Karpas-422 (cell line): ENCODE measurements at regions not wholly inside any gene's neighbourhood (a gene's known extent, or its start where the extent isn't known, plus 50 kb on each side); places are given as distances from the start of the nearest gene placed in this dataset.

Source experiments
- DNase-seq: peaks from one replicate; pipeline ENCODE4 v3.0.0-alpha.2; 2015
- H2AFZ ChIP-seq: fragments of 200-600 bp; sonication (generic); 2 replicates; pipeline ENCODE4 v1.6.1; 2014; ENCODE audit warnings: antibody characterized with exemption, low read length, mixed read lengths
- H3K27ac ChIP-seq: fragments of 200-600 bp; sonication (generic); 2 replicates; pipeline ENCODE4 v1.5.1; 2014; ENCODE audit warnings: mild to moderate bottlenecking, low read length, moderate library complexity
- H3K27me3 ChIP-seq: fragments of 200-600 bp; sonication (generic); 2 replicates; pipeline ENCODE4 v1.6.1; 2014; ENCODE audit warnings: low read length, mixed read lengths
- H3K36me3 ChIP-seq: fragments of 200-600 bp; sonication (generic); 2 replicates; pipeline ENCODE4 v1.6.1; 2014; ENCODE audit warnings: low read length, mixed read lengths; ENCODE audit not compliant: insufficient read depth
- H3K4me1 ChIP-seq: fragments of 200-600 bp; sonication (generic); 2 replicates; pipeline ENCODE4 v1.6.1; 2014; ENCODE audit warnings: mild to moderate bottlenecking, low read length, mixed read lengths
- H3K4me2 ChIP-seq: fragments of 200-600 bp; sonication (generic); 2 replicates; pipeline ENCODE4 v1.6.1; 2014; ENCODE audit warnings: low read length, low read depth, mild to moderate bottlenecking; ENCODE audit not compliant: poor library complexity, severe bottlenecking
- H3K4me3 ChIP-seq: fragments of 200-600 bp; sonication (generic); 2 replicates; pipeline ENCODE4 v1.5.1; 2014; ENCODE audit warnings: mild to moderate bottlenecking, antibody characterized with exemption, low read length, mixed read lengths
- H3K79me2 ChIP-seq: fragments of 200-600 bp; sonication (generic); 2 replicates; pipeline ENCODE4 v1.6.1; 2014; ENCODE audit warnings: mild to moderate bottlenecking, low read length, mixed read lengths
- H3K9ac ChIP-seq: fragments of 200-600 bp; sonication (generic); 2 replicates; pipeline ENCODE4 v1.6.0; 2014; ENCODE audit warnings: low read length
- H3K9me2 ChIP-seq: fragments of 200-600 bp; sonication (generic), shearing (Covaris generic); replicated peaks from 2 replicates; pipeline ENCODE4 v1.6.0; 2014; ENCODE audit warnings: mild to moderate bottlenecking, low read length, moderate library complexity; ENCODE audit not compliant: insufficient read depth
- H3K9me3 ChIP-seq: fragments of 300-700, 200-600 bp; sonication (generic); 2 replicates; pipeline ENCODE4 v1.6.1; 2014; ENCODE audit warnings: low read length, mixed read lengths
- H4K20me1 ChIP-seq: fragments of 200-600 bp; sonication (generic); 2 replicates; pipeline ENCODE4 v1.6.1; 2014; ENCODE audit warnings: mild to moderate bottlenecking, antibody characterized with exemption, low read length, low read depth; ENCODE audit not compliant: insufficient read depth

- H3K9ac ChIP-seq: no peak overlapping the region
- no peak overlapping the region for H3K4me3 ChIP-seq
- H2AFZ ChIP-seq: no peak overlapping the region
- DNase-seq: no peak
- no peaks in the 10 kb centered on the region for H3K9me3 ChIP-seq
- no peaks in the 10 kb centered on the region for H3K79me2 ChIP-seq
- H4K20me1 ChIP-seq: no peaks in the 10 kb centered on the region
- no peaks in the 10 kb centered on the region for H3K4me1 ChIP-seq
- H3K27ac ChIP-seq: no peak overlapping the region
- H3K9me2 ChIP-seq: no peaks in the 10 kb centered on the region
- no peak overlapping the region for H3K4me2 ChIP-seq
- H3K27me3 ChIP-seq: no peaks in the 10 kb centered on the region
- no peaks in the 10 kb centered on the region for H3K36me3 ChIP-seq
Observed at GRCh38 chr20:40806929-40807820, 118.1 kb upstream of the MAFB start.

GRCh38 chr20:40807821-40808170 lies 118.8 kb upstream of the MAFB start:
- no peaks in the 10 kb centered on the region for H4K20me1 ChIP-seq
- H3K27me3 ChIP-seq: no peaks in the 10 kb centered on the region
- H3K36me3 ChIP-seq: no peaks in the 10 kb centered on the region
- no peak for DNase-seq
- H3K4me1 ChIP-seq: no peaks in the 10 kb centered on the region
- no peaks in the 10 kb centered on the region for H3K79me2 ChIP-seq
- no peaks in the 10 kb centered on the region for H3K9me2 ChIP-seq
- H3K4me3 ChIP-seq: no peak overlapping the region
- H3K9me3 ChIP-seq: no peaks in the 10 kb centered on the region
- H3K4me2 ChIP-seq: no peak overlapping the region
- H3K9ac ChIP-seq: no peak overlapping the region
- no peak overlapping the region for H3K27ac ChIP-seq
- no peak overlapping the region for H2AFZ ChIP-seq

GRCh38 chr20:40808936-40809335 lies 119.9 kb upstream of the MAFB start:
- no peaks in the 10 kb centered on the region for H3K36me3 ChIP-seq
- H3K9ac ChIP-seq: no peak overlapping the region
- H4K20me1 ChIP-seq: no peaks in the 10 kb centered on the region
- H3K4me3 ChIP-seq: no peak overlapping the region
- H3K9me3 ChIP-seq: no peaks in the 10 kb centered on the region
- no peaks in the 10 kb centered on the region for H3K4me1 ChIP-seq
- no peaks in the 10 kb centered on the region for H3K79me2 ChIP-seq
- no peak overlapping the region for H2AFZ ChIP-seq
- no peak overlapping the region for H3K27ac ChIP-seq
- H3K4me2 ChIP-seq: no peak overlapping the region
- H3K9me2 ChIP-seq: no peaks in the 10 kb centered on the region
- DNase-seq: no peak
- H3K27me3 ChIP-seq: no peaks in the 10 kb centered on the region

GRCh38 chr20:40809361-40809760 lies 120.3 kb upstream of the MAFB start:
- H3K36me3 ChIP-seq: no peaks in the 10 kb centered on the region
- no peak overlapping the region for H3K4me3 ChIP-seq
- no peaks in the 10 kb centered on the region for H3K4me1 ChIP-seq
- H3K27me3 ChIP-seq: no peaks in the 10 kb centered on the region
- DNase-seq: no peak
- H3K9ac ChIP-seq: no peak overlapping the region
- H4K20me1 ChIP-seq: no peaks in the 10 kb centered on the region
- H3K79me2 ChIP-seq: no peaks in the 10 kb centered on the region
- no peak overlapping the region for H3K4me2 ChIP-seq
- H3K9me3 ChIP-seq: no peaks in the 10 kb centered on the region
- H3K27ac ChIP-seq: no peak overlapping the region
- no peaks in the 10 kb centered on the region for H3K9me2 ChIP-seq
- no peak overlapping the region for H2AFZ ChIP-seq

- Histone ChIP-seq H4K20me1 (no peaks in the 10 kb centered on the region), H3K36me3 (no peaks in the 10 kb centered on the region), H3K4me1 (no peaks in the 10 kb centered on the region), H3K27me3 (no peaks in the 10 kb centered on the region), H3K79me2 (no peaks in the 10 kb centered on the region), H3K27ac (no peak overlapping the region), H3K9me3 (no peaks in the 10 kb centered on the region), H2AFZ (no peak overlapping the region), H3K9me2 (no peaks in the 10 kb centered on the region), H3K4me3 (no peak overlapping the region), H3K9ac (no peak overlapping the region), H3K4me2 (no peak overlapping the region)
- DNase-seq: no peak
Observed at GRCh38 chr20:40810332-40811000, 121.4 kb upstream of the MAFB start.

- no peaks in the 10 kb centered on the region for H3K9me3 ChIP-seq
- no peaks in the 10 kb centered on the region for H3K36me3 ChIP-seq
- H3K4me2 ChIP-seq: no peak overlapping the region
- no peaks in the 10 kb centered on the region for H4K20me1 ChIP-seq
- no peaks in the 10 kb centered on the region for H3K79me2 ChIP-seq
- H3K4me1 ChIP-seq: no peaks in the 10 kb centered on the region
- no peak for DNase-seq
- H3K9me2 ChIP-seq: no peaks in the 10 kb centered on the region
- H3K4me3 ChIP-seq: no peak overlapping the region
- H2AFZ ChIP-seq: no peak overlapping the region
- no peak overlapping the region for H3K27ac ChIP-seq
- H3K27me3 ChIP-seq: no peaks in the 10 kb centered on the region
- no peak overlapping the region for H3K9ac ChIP-seq
Observed at GRCh38 chr20:40811004-40811403, 122.0 kb upstream of the MAFB start.

- Histone ChIP-seq H3K27ac (no peak overlapping the region), H3K4me1 (no peaks in the 10 kb centered on the region), H3K4me3 (no peak overlapping the region), H2AFZ (no peak overlapping the region), H3K36me3 (no peaks in the 10 kb centered on the region), H3K4me2 (no peak overlapping the region), H4K20me1 (no peaks in the 10 kb centered on the region), H3K9ac (no peak overlapping the region), H3K9me3 (no peaks in the 10 kb centered on the region), H3K27me3 (no peaks in the 10 kb centered on the region), H3K79me2 (no peaks in the 10 kb centered on the region), H3K9me2 (no peaks in the 10 kb centered on the region)
- DNase-seq: no peak
Observed at GRCh38 chr20:40811660-40812414, 122.8 kb upstream of the MAFB start.

- Histone ChIP-seq H3K4me1 (no peaks in the 10 kb centered on the region), H2AFZ (no peak overlapping the region), H3K79me2 (no peaks in the 10 kb centered on the region), H3K9me2 (no peaks in the 10 kb centered on the region), H3K4me3 (no peak overlapping the region), H4K20me1 (no peaks in the 10 kb centered on the region), H3K9ac (no peak overlapping the region), H3K27me3 (no peaks in the 10 kb centered on the region), H3K27ac (no peak overlapping the region), H3K9me3 (no peaks in the 10 kb centered on the region), H3K36me3 (no peaks in the 10 kb centered on the region), H3K4me2 (no peak overlapping the region)
- DNase-seq: no peak
Observed at GRCh38 chr20:40812415-40812925, 123.4 kb upstream of the MAFB start.
